DND-41 (cell line): ENCODE measurements at regions not wholly inside any gene's neighbourhood (a gene's known extent, or its start where the extent isn't known, plus 50 kb on each side); places are given as distances from the start of the nearest gene placed in this dataset.

Experiments used
- ATAC-seq: fragments of 200-7000 bp; cut with Tn5 transposase; 3 replicates; pipeline ENCODE4 v1.9.1; 2021; ENCODE audit warnings: low read depth; ENCODE audit not compliant: insufficient read depth
- DNase-seq: peaks from one replicate; pipeline ENCODE4 v3.0.0-alpha.2; 2020
- H2AFZ ChIP-seq: 2 replicates; pipeline ENCODE4 v1.6.0; 2012; ENCODE audit warnings: low read depth, low read length
- H3K27ac ChIP-seq: 2 replicates; pipeline ENCODE4 v1.5.1; 2012; ENCODE audit warnings: low read length, inconsistent platforms
- H3K27me3 ChIP-seq: fragments of 200-600 bp; sonication (generic); 2 replicates; pipeline ENCODE4 v1.6.0; 2012; ENCODE audit warnings: low read length, mild to moderate bottlenecking, inconsistent platforms; ENCODE audit not compliant: insufficient read depth, poor library complexity
- H3K36me3 ChIP-seq: 2 replicates; pipeline ENCODE4 v1.5.1; 2012; ENCODE audit warnings: low read length, inconsistent platforms; ENCODE audit not compliant: insufficient read depth
- H3K4me1 ChIP-seq: 2 replicates; pipeline ENCODE4 v1.5.1; 2012; ENCODE audit warnings: mild to moderate bottlenecking, low read length; ENCODE audit not compliant: insufficient read depth
- H3K4me2 ChIP-seq: 2 replicates; pipeline ENCODE4 v1.6.0; 2012; ENCODE audit warnings: mild to moderate bottlenecking, moderate library complexity, low read length, inconsistent platforms; ENCODE audit not compliant: insufficient read depth
- H3K4me3 ChIP-seq, 2 experiments: fragments of 200-600 bp in 1 of 2; shearing (Covaris generic) in 1 of 2; 2 replicates each; pipeline ENCODE4 v1.5.1; 2012 to 2016; ENCODE audit warnings: inconsistent platforms in 2 of 2, low read length in 2 of 2, mild to moderate bottlenecking in 2 of 2, low read depth in 1 of 2, moderate library complexity in 1 of 2
- H3K79me2 ChIP-seq: 2 replicates; pipeline ENCODE4 v1.6.0; 2012; ENCODE audit warnings: low read length, inconsistent platforms; ENCODE audit not compliant: insufficient read depth
- H3K9ac ChIP-seq: 2 replicates; pipeline ENCODE4 v1.6.0; 2012; ENCODE audit warnings: low read depth, mild to moderate bottlenecking, inconsistent platforms, low read length, moderate library complexity
- H3K9me3 ChIP-seq: 2 replicates; pipeline ENCODE4 v1.5.1; 2012; ENCODE audit warnings: low read length, moderate library complexity, mild to moderate bottlenecking, inconsistent platforms; ENCODE audit not compliant: insufficient read depth, severe bottlenecking
- H4K20me1 ChIP-seq: 2 replicates; pipeline ENCODE4 v1.6.0; 2012; ENCODE audit warnings: low read length; ENCODE audit not compliant: insufficient read depth
- CTCF ChIP-seq: IDR thresholded peaks from 2 replicates; pipeline ENCODE4 v1.5.1; 2012; ENCODE audit warnings: borderline replicate concordance, low read length, moderate library complexity, mild to moderate bottlenecking; ENCODE audit not compliant: poor library complexity, severe bottlenecking; ENCODE audit errors: extremely low read depth
- EZH2 ChIP-seq: IDR thresholded peaks from 3 replicates; pipeline ENCODE4 v1.6.1; 2012; ENCODE audit warnings: borderline replicate concordance, low read depth, mild to moderate bottlenecking, moderate library complexity, low read length, inconsistent platforms; ENCODE audit not compliant: severe bottlenecking

GRCh38 chr2:8364668-8365067, 317.2 kb upstream of the ID2 start:
- DNase-seq (no peak), ATAC-seq (no peak)
- H3K9ac ChIP-seq, result no peak overlapping the region
- no peaks in the 10 kb centered on the region for H3K4me1 ChIP-seq
- no peak overlapping the region for H2AFZ ChIP-seq
- H3K79me2 ChIP-seq, result no peaks in the 10 kb centered on the region
- no peak for TF ChIP-seq CTCF
- TF ChIP-seq EZH2, result no peak
- no peak overlapping the region for H3K4me2 ChIP-seq
- no peak overlapping the region for H3K4me3 ChIP-seq
- H3K9me3 ChIP-seq, result no peaks in the 10 kb centered on the region
- H4K20me1 ChIP-seq, result no peaks in the 10 kb centered on the region
- no peak overlapping the region for H3K27ac ChIP-seq
- H3K36me3 ChIP-seq, result no peaks in the 10 kb centered on the region
- H3K27me3 ChIP-seq, result no peaks in the 10 kb centered on the region

DNA sequence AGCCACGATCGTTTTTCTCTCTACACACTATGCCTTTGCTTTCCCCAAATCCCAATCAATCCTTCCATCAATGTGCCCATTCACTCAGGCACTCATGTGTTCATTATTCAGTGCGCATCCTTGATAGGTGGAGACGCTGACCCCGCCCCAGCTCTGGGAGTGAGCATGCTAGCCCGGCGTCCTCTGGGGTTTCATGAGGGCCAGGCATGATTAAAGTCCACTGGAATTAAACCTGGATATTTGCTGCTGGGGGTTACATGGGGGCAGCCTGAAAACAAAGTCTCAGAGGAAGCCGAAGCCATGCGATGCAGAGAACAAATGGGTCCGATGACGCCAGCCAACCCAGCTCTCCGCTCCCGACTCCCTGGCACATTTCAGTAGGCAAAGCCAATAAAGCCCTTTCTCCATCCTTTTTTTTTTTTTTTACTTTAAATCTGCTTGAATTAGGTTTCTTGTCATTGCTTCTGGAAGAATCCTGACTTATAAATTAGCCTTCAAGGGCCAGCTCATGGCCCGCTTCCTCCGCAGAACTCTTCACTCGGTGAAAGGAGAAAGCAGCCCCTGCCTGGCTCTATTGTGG, 316.4 kb upstream of the ID2 start:
- Histone ChIP-seq H3K4me2 (no peak overlapping the region), H3K4me3 (no peak overlapping the region), H3K9me3 (no peaks in the 10 kb centered on the region), H3K36me3 (no peaks in the 10 kb centered on the region), H3K27ac (no peak overlapping the region), H3K4me1 (no peaks in the 10 kb centered on the region), H4K20me1 (no peaks in the 10 kb centered on the region), H3K27me3 (no peaks in the 10 kb centered on the region), H2AFZ (no peak overlapping the region), H3K9ac (no peak overlapping the region), H3K79me2 (no peaks in the 10 kb centered on the region)
- ATAC-seq (no peak), DNase-seq (no peak)
- TF ChIP-seq EZH2, result no peak
- TF ChIP-seq CTCF, result no peak

- Histone ChIP-seq H4K20me1 (no peaks in the 10 kb centered on the region), H2AFZ (no peak overlapping the region), H3K4me3 (no peak overlapping the region), H3K9ac (no peak overlapping the region), H3K9me3 (no peaks in the 10 kb centered on the region), H3K4me1 (no peaks in the 10 kb centered on the region), H3K27me3 (no peaks in the 10 kb centered on the region), H3K36me3 (no peaks in the 10 kb centered on the region), H3K27ac (no peak overlapping the region), H3K4me2 (no peak overlapping the region), H3K79me2 (no peaks in the 10 kb centered on the region)
- DNase-seq (no peak), ATAC-seq (no peak)
- TF ChIP-seq CTCF, result no peak
- no peak for TF ChIP-seq EZH2
Observed at GRCh38 chr2:8367833-8368232, 314.0 kb upstream of the ID2 start.

DNA sequence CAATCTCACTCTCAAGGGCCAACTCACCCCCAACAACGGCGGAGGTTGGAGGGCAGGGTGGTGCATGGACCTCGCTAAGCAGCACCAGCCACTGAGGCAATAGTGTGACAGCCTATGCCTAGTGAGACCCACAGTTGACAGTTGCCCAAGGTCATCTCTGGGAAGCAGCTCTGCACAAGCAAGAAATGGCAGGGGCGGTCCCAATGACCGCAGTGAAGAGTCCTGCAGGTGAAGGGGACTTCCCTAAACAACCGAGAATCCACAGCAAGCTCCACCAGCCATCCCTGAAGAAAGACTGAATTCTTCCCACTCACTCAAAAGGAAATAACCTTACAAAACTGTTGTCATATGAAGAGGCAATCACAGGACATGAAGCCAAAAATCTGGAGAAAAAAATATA, 313.4 kb upstream of the ID2 start:
- Histone ChIP-seq H2AFZ (no peak overlapping the region), H3K4me2 (no peak overlapping the region), H3K4me1 (no peaks in the 10 kb centered on the region), H3K4me3 (no peak overlapping the region), H3K27ac (no peak overlapping the region), H3K27me3 (no peaks in the 10 kb centered on the region), H3K9ac (no peak overlapping the region), H3K9me3 (no peaks in the 10 kb centered on the region), H3K79me2 (no peaks in the 10 kb centered on the region), H4K20me1 (no peaks in the 10 kb centered on the region), H3K36me3 (no peaks in the 10 kb centered on the region)
- ATAC-seq, result no peak
- TF ChIP-seq EZH2, result no peak
- no peak for TF ChIP-seq CTCF
- DNase-seq, result no peak
